Chondrocyte (in vitro differentiated cells): ENCODE measurements at regions not wholly inside any gene's neighbourhood (a gene's known extent, or its start where the extent isn't known, plus 50 kb on each side); places are given as distances from the start of the nearest gene placed in this dataset.
A peak's percentile ranks its signal among the peaks of the same experiment; 100 is the strongest.

Experiments
- DNase-seq: peaks from one replicate; pipeline ENCODE4 v3.0.0; 2021; ENCODE audit warnings: mixed read lengths, low spot score
- H3K27ac Mint-ChIP-seq: one replicate; pipeline ENCODE4 v1.8.0; 2021; ENCODE audit warnings: mild to moderate bottlenecking, moderate library complexity, mixed read lengths; ENCODE audit not compliant: unreplicated experiment
- H3K27me3 Mint-ChIP-seq: 2 replicates; pipeline ENCODE4 v1.8.0; 2021; ENCODE audit warnings: low read depth, mixed read lengths
- H3K36me3 Mint-ChIP-seq: 2 replicates; pipeline ENCODE4 v1.8.0; 2021; ENCODE audit warnings: low read depth, mixed read lengths
- H3K4me1 Mint-ChIP-seq: 2 replicates; pipeline ENCODE4 v1.8.0; 2021; ENCODE audit warnings: low read depth, mild to moderate bottlenecking, mixed read lengths
- H3K4me3 Mint-ChIP-seq: one replicate; pipeline ENCODE4 v1.8.0; 2021; ENCODE audit warnings: mild to moderate bottlenecking, moderate library complexity, mixed read lengths; ENCODE audit not compliant: unreplicated experiment
- H3K9me3 Mint-ChIP-seq: 2 replicates; pipeline ENCODE4 v1.8.0; 2021; ENCODE audit warnings: low read depth, mixed read lengths
- TF ChIP-seq, protein P1 (sequence below): fragments of 200-600 bp; sonication (generic); IDR thresholded peaks from 2 replicates; pipeline ENCODE4 v1.5.0; 2021; ENCODE audit warnings: antibody characterized with exemption, mild to moderate bottlenecking, moderate library complexity

DNA sequence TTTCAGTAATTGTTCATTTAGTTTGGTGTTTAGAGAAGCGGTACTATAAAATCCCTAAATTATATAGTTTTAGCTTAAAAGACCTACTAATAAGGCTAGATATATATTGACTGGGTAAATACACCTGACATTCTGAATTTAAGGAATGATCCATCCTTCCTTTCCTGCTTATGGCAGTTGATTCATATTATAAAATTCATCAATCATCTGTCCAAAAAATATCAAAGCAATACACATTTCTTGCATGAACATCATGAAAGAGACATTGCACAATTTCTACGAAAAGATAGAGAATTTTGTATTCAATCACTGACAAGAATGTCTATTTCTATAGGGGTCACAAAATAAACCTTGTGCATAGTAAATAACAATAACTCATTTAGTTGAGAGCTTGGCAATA, 514.9 kb downstream of the SLITRK6 start:
- H3K36me3 Mint-ChIP-seq: no peaks in the 10 kb centered on the region
- DNase-seq: no peak
- TF ChIP-seq, protein P1, sequence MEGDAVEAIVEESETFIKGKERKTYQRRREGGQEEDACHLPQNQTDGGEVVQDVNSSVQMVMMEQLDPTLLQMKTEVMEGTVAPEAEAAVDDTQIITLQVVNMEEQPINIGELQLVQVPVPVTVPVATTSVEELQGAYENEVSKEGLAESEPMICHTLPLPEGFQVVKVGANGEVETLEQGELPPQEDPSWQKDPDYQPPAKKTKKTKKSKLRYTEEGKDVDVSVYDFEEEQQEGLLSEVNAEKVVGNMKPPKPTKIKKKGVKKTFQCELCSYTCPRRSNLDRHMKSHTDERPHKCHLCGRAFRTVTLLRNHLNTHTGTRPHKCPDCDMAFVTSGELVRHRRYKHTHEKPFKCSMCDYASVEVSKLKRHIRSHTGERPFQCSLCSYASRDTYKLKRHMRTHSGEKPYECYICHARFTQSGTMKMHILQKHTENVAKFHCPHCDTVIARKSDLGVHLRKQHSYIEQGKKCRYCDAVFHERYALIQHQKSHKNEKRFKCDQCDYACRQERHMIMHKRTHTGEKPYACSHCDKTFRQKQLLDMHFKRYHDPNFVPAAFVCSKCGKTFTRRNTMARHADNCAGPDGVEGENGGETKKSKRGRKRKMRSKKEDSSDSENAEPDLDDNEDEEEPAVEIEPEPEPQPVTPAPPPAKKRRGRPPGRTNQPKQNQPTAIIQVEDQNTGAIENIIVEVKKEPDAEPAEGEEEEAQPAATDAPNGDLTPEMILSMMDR: no peak
- no peaks in the 10 kb centered on the region for H3K27me3 Mint-ChIP-seq
- H3K9me3 Mint-ChIP-seq: no peaks in the 10 kb centered on the region
- H3K4me3 Mint-ChIP-seq: no peak overlapping the region
- H3K27ac Mint-ChIP-seq: no peak overlapping the region
- H3K4me1 Mint-ChIP-seq: peaks cover 18% of the 10 kb centered on the region

DNA sequence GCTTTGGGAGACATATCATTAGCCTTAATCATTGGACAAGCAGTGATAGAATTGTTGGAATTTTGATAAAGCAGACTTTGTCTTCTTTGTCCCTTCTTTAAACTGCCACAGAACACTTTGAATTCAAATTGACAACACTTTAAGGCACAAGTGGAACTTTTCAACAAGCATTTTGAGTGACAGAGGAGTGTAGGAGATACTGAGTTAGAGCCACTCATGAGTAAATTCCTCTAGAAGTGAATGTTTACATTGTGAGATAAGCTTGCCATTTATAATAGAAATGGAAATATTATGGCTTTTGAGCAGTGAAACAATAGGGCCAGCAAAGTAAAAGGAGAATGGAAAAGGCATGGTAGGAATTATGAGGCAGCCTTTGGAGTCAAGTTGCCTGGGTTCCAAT, 515.8 kb downstream of the SLITRK6 start:
- no peak for DNase-seq
- Mint-ChIP-seq H3K27ac (peak overlapping the region; percentile 46), H3K9me3 (no peaks in the 10 kb centered on the region), H3K36me3 (no peaks in the 10 kb centered on the region), H3K4me1 (peaks cover 26% of the 10 kb centered on the region), H3K27me3 (no peaks in the 10 kb centered on the region), H3K4me3 (no peak overlapping the region)
- TF ChIP-seq, protein P1: no peak

DNA sequence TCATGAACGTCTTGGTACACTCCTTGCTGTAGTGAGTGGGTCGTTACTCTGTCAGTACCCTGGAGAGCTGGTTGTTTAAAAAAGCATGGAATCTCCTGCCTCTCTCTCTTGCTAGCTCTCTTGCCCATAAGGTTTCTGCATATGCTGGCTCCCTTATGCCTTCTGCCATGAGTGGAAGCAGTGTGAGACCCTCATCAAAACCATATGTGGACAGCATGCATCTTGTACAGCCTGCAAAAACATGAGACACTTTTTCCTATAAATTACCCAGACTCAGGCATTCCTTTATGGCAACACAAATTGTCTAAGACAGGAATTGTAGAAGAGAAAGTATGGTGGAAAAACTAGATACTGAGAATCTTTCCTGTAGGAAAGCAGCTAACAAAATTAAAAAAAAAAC, 516.3 kb downstream of the SLITRK6 start:
- H3K27me3 Mint-ChIP-seq: no peaks in the 10 kb centered on the region
- no peak overlapping the region for H3K27ac Mint-ChIP-seq
- DNase-seq: no peak
- H3K9me3 Mint-ChIP-seq: no peaks in the 10 kb centered on the region
- TF ChIP-seq, protein P1: no peak
- H3K4me3 Mint-ChIP-seq: no peak overlapping the region
- H3K4me1 Mint-ChIP-seq: peaks cover 28% of the 10 kb centered on the region
- H3K36me3 Mint-ChIP-seq: no peaks in the 10 kb centered on the region

DNA sequence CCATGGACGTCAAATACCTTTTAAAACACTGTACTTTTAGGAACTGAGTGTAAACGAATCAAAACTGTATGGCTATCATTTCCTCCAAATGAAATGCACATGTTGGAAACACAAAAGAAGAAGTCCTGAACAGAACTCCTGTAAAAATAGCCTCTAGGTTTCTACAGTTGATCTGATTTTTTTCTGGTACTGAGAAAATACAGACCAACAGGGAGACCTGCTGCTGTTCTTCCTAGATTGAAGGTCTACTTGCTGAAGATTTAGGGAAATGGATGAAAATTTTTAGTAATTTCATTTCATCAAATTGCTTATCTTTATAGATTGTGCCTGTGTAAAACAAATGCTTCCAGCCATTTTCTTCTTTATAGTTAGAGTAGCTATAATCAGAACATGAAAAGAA, 520.4 kb downstream of the SLITRK6 start:
- H3K27me3 Mint-ChIP-seq: no peaks in the 10 kb centered on the region
- no peaks in the 10 kb centered on the region for H3K36me3 Mint-ChIP-seq
- H3K9me3 Mint-ChIP-seq: no peaks in the 10 kb centered on the region
- peaks cover 27% of the 10 kb centered on the region for H3K4me1 Mint-ChIP-seq
- H3K27ac Mint-ChIP-seq: no peak overlapping the region
- no peak overlapping the region for H3K4me3 Mint-ChIP-seq
- TF ChIP-seq, protein P1: no peak
- no peak for DNase-seq

DNA sequence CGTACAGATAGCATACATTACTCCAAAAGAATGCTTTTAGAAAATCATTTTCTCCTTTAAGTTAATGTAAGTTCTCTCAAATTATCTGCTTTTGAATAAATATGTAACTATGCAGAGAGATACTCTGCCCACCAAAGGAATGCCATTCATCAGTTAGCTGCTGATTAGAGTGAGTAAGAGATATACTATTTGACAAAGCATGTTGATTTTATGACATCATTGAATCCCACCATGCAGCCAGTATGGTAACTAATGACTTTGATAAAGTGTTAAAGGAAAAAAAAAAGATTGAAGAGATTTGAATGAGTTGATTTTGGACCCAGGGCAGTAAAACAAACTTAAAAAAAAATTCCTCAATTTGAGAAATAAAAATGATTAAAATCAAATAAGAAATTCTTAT, 521.5 kb downstream of the SLITRK6 start:
- H3K4me3 Mint-ChIP-seq: no peak overlapping the region
- no peak for DNase-seq
- H3K4me1 Mint-ChIP-seq: peaks cover 16% of the 10 kb centered on the region
- H3K27me3 Mint-ChIP-seq: no peaks in the 10 kb centered on the region
- TF ChIP-seq, protein P1: no peak
- H3K27ac Mint-ChIP-seq: no peak overlapping the region
- no peaks in the 10 kb centered on the region for H3K36me3 Mint-ChIP-seq
- no peaks in the 10 kb centered on the region for H3K9me3 Mint-ChIP-seq
